ENCODE measurements at regions not wholly inside any gene's neighbourhood (a gene's known extent, or its start where the extent isn't known, plus 50 kb on each side); places are given as distances from the start of the nearest gene placed in this dataset.

- DNase-seq (ENCODE audit: low read depth, low spot score), result no peak
- Mint-ChIP-seq H3K9me3 (peaks cover 4% of the 10 kb centered on the region), H3K36me3 (ENCODE audit: low read depth) (no peaks in the 10 kb centered on the region), H3K27ac (ENCODE audit: unreplicated experiment) (no peak overlapping the region), H3K4me3 (no peak overlapping the region), H3K4me1 (peaks cover 9% of the 10 kb centered on the region), H3K27me3 (ENCODE audit: low read depth) (no peaks in the 10 kb centered on the region)
- TF ChIP-seq CTCF (conservative IDR thresholded peaks at IDR 0.05), result no peak
Observed at GRCh38 chr12:19039515-19039914, 90.0 kb upstream of the PLEKHA5 start.

GRCh38 chr12:19042221-19042620 lies 87.3 kb upstream of the PLEKHA5 start:
- H3K9me3 Mint-ChIP-seq, result peaks cover 6% of the 10 kb centered on the region
- no peaks in the 10 kb centered on the region for H3K27me3 Mint-ChIP-seq (ENCODE audit: low read depth)
- H3K36me3 Mint-ChIP-seq (ENCODE audit: low read depth), result no peaks in the 10 kb centered on the region
- H3K4me3 Mint-ChIP-seq, result no peak overlapping the region
- no peak for DNase-seq (ENCODE audit: low read depth, low spot score)
- TF ChIP-seq CTCF (conservative IDR thresholded peaks at IDR 0.05), result no peak
- peaks cover 10% of the 10 kb centered on the region for H3K4me1 Mint-ChIP-seq
- H3K27ac Mint-ChIP-seq (ENCODE audit: unreplicated experiment), result no peak overlapping the region

GRCh38 chr12:19044430-19044829 lies 85.1 kb upstream of the PLEKHA5 start:
- Mint-ChIP-seq H3K27me3 (ENCODE audit: low read depth) (no peaks in the 10 kb centered on the region), H3K36me3 (ENCODE audit: low read depth) (no peaks in the 10 kb centered on the region), H3K27ac (ENCODE audit: unreplicated experiment) (no peak overlapping the region), H3K4me3 (no peak overlapping the region), H3K4me1 (peaks cover 10% of the 10 kb centered on the region), H3K9me3 (peaks cover 6% of the 10 kb centered on the region)
- no peak for DNase-seq (ENCODE audit: low read depth, low spot score)
- TF ChIP-seq CTCF (conservative IDR thresholded peaks at IDR 0.05), result no peak

GRCh38 chr12:19044891-19045290 lies 84.6 kb upstream of the PLEKHA5 start:
- Mint-ChIP-seq H3K4me1 (peaks cover 10% of the 10 kb centered on the region), H3K27me3 (ENCODE audit: low read depth) (no peaks in the 10 kb centered on the region), H3K27ac (ENCODE audit: unreplicated experiment) (no peak overlapping the region), H3K4me3 (no peak overlapping the region), H3K36me3 (ENCODE audit: low read depth) (no peaks in the 10 kb centered on the region), H3K9me3 (peaks cover 6% of the 10 kb centered on the region)
- no peak for TF ChIP-seq CTCF (conservative IDR thresholded peaks at IDR 0.05)
- DNase-seq (ENCODE audit: low read depth, low spot score), result no peak

GRCh38 chr12:19045426-19045825 lies 84.1 kb upstream of the PLEKHA5 start:
- H3K27ac Mint-ChIP-seq (ENCODE audit: unreplicated experiment), result no peak overlapping the region
- H3K36me3 Mint-ChIP-seq (ENCODE audit: low read depth), result no peaks in the 10 kb centered on the region
- no peak for DNase-seq (ENCODE audit: low read depth, low spot score)
- peaks cover 6% of the 10 kb centered on the region for H3K9me3 Mint-ChIP-seq
- no peak overlapping the region for H3K4me3 Mint-ChIP-seq
- no peaks in the 10 kb centered on the region for H3K27me3 Mint-ChIP-seq (ENCODE audit: low read depth)
- peaks cover 10% of the 10 kb centered on the region for H3K4me1 Mint-ChIP-seq
- no peak for TF ChIP-seq CTCF (conservative IDR thresholded peaks at IDR 0.05)

GRCh38 chr12:19048943-19049342 lies 80.6 kb upstream of the PLEKHA5 start:
- H3K9me3 Mint-ChIP-seq, result peaks cover 6% of the 10 kb centered on the region
- peaks cover 10% of the 10 kb centered on the region for H3K4me1 Mint-ChIP-seq
- no peaks in the 10 kb centered on the region for H3K36me3 Mint-ChIP-seq (ENCODE audit: low read depth)
- no peak for TF ChIP-seq CTCF (conservative IDR thresholded peaks at IDR 0.05)
- H3K27ac Mint-ChIP-seq (ENCODE audit: unreplicated experiment), result no peak overlapping the region
- no peak for DNase-seq (ENCODE audit: low read depth, low spot score)
- no peak overlapping the region for H3K4me3 Mint-ChIP-seq
- H3K27me3 Mint-ChIP-seq (ENCODE audit: low read depth), result no peaks in the 10 kb centered on the region

Data from neural crest cell (in vitro differentiated cells).